Transverse colon (tissue), 4 donors: ENCODE measurements at regions not wholly inside any gene's neighbourhood (a gene's known extent, or its start where the extent isn't known, plus 50 kb on each side); places are given as distances from the start of the nearest gene placed in this dataset.

Experiments
- EP300 ChIP-seq: sonication (generic); formaldehyde crosslinking; IDR thresholded peaks from one replicate; pipeline ENCODE4 v1.6.1; 2017; ENCODE audit warnings: antibody characterized with exemption, low read depth
- POLR2A ChIP-seq: fragments of 450-650 bp; IDR thresholded peaks from one replicate; pipeline ENCODE4 v1.6.1; 2016; ENCODE audit warnings: antibody characterized with exemption, mild to moderate bottlenecking, moderate library complexity
- POLR2AphosphoS5 ChIP-seq, 3 donors: sonication (generic); formaldehyde crosslinking; IDR thresholded peaks; one replicate each; pipeline ENCODE4 v1.6.1; 2016; ENCODE audit warnings: antibody characterized with exemption in 3 of 3
- TF ChIP-seq, protein P1 (sequence below), 5 experiments: fragments of 200-600 bp in 3 of 5; fragments of 450-650 bp in 2 of 5; sonication (generic) in 3 of 5; IDR thresholded peaks; 1 replicate in 2 of 5; 2 replicates in 3 of 5; pipeline ENCODE4 v1.5.1; 2016 to 2017; ENCODE audit warnings: antibody characterized with exemption in 5 of 5, inconsistent platforms in 3 of 5, mild to moderate bottlenecking in 2 of 5, moderate library complexity in 1 of 5

DNA sequence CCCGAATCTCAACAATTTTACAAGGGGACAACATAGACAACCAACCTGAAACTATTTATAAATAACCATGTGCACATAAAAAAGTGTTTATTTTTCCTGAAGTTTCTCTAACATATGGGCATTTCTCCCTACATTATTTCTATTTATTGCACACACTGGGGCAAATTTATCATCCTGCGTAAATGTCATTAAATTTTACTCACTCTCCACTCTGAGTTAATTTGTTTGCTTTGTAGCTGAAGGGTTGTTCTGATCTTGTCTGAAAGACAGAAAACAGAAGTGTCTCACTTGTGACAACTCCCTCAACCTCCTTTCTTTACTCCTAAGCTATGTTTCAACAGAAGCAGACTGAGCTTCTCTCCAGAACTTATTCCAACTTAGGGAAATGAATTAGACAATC lies 194.2 kb downstream of the HIPK3 start:
- TF ChIP-seq, protein P1, sequence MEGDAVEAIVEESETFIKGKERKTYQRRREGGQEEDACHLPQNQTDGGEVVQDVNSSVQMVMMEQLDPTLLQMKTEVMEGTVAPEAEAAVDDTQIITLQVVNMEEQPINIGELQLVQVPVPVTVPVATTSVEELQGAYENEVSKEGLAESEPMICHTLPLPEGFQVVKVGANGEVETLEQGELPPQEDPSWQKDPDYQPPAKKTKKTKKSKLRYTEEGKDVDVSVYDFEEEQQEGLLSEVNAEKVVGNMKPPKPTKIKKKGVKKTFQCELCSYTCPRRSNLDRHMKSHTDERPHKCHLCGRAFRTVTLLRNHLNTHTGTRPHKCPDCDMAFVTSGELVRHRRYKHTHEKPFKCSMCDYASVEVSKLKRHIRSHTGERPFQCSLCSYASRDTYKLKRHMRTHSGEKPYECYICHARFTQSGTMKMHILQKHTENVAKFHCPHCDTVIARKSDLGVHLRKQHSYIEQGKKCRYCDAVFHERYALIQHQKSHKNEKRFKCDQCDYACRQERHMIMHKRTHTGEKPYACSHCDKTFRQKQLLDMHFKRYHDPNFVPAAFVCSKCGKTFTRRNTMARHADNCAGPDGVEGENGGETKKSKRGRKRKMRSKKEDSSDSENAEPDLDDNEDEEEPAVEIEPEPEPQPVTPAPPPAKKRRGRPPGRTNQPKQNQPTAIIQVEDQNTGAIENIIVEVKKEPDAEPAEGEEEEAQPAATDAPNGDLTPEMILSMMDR (IDR thresholded peaks at IDR 0.05) = no peak
- TF ChIP-seq POLR2A (no peak), EP300 (no peak), POLR2AphosphoS5 (IDR thresholded peaks at IDR 0.05) (no peak)
